Posterior cingulate gyrus (tissue), 11 donors: ENCODE measurements at regions not wholly inside any gene's neighbourhood (a gene's known extent, or its start where the extent isn't known, plus 50 kb on each side); places are given as distances from the start of the nearest gene placed in this dataset.

ENCODE experiments used
- DNase-seq, 10 donors: peaks; one replicate each; pipeline versions ENCODE4 v3.0.0 to v3.0.0-alpha.2; 2020 to 2021; ENCODE audit warnings: mixed read lengths in 3 of 10
- intact Hi-C: fragments of 100-400 bp; cut with DNase I; formaldehyde crosslinking; loops from one replicate; pipeline ENCODE4 v1.15.1; 2023

DNA sequence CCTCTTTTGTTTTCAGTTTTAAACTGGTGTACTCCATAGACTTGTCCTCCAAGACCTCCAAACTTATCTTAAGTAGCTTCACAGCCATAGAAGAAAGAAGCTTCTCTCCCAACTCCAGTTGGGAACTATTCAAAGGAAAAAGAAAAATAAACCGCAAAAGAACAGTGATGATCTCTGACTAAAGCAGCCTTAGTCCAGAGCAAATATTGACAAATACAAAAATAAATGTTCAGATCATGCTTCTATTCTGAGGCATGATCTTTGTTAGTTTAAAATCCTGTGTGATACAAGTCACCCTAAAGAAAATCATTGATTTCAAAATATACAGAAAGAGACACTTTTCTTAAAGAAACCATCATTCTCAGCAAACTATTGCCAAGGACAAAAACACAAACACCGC is 373.0 kb upstream of the SMIM30 start:
- intact Hi-C loops, result no loop called here
- DNase-seq, result no peak

GRCh38 chr7:113487925-113488731 is 369.8 kb upstream of the SMIM30 start:
- intact Hi-C loops, result no loop called here
- DNase-seq, result peak in 3 of 10 donors; percentile 54 to 69 (median 66)

- no peak for DNase-seq
- intact Hi-C loops, result no loop called here
Observed at GRCh38 chr7:113486548-113486947, 368.2 kb upstream of the SMIM30 start.

- intact Hi-C loops, result no loop called here
- no peak for DNase-seq
Observed at GRCh38 chr7:113483657-113484056, 365.3 kb upstream of the SMIM30 start.

GRCh38 chr7:113480537-113480936 is 362.2 kb upstream of the SMIM30 start:
- intact Hi-C loops, result no loop called here

DNA sequence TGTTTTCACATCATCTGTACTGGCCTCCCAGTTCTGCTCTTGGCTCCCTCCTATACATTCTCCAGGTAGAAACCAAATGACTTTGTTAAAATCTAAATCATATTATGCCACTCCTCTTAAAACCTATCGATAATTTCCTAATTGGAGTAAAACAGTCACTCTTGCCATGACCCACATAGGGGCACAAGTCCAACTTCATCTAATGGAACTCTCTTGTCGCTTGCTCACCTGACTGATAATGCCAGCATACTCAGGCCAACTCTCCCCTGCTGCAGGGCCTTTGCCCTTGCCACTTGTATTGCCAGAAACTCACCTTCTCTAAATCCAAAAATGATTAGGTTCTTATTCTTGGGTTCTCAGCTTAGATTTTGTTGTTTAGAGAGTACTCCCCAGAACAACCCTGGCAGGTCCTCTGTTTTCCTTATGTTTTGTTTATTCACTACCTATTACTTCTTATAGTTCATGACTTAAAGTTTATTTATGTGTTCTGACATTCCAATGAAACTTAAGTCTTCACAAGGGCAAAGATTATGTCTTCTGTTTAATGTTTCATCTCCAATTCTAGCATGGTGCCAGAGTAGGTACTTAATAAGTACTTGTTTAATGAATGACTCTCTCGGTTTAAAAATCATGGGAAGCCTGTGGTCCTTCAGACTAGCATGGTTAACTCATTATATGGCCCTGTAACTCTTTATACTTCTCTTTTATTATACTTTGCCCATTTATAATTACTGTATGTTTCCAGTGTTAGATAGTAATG is 345.9 kb upstream of the SMIM30 start:
- DNase-seq, result no peak
- intact Hi-C loops, result no loop called here

More at GRCh38 chr7:113480537-113480936, 362.2 kb upstream of the SMIM30 start:
- DNase-seq, result no peak

DNA sequence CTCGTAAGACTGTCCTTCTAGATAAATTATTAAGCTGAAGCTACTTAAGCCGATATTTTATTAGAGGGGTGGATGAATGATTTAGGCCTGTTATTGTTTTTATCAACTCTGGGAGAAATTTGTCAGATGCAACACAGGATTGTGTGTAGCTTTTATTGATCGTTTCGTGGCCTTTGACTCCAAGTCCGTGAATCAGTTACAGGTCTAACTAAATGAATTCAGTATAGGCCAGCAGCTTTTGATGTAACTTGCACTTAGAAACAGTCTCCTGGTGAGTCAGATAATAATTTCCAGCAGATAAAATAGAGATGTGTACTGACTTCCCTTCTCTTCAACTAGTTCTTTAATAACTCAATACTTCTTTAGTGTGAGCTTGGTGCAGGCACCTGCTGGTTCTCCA is 341.7 kb upstream of the SMIM30 start:
- no peak for DNase-seq
- intact Hi-C loops, result no loop called here

DNA sequence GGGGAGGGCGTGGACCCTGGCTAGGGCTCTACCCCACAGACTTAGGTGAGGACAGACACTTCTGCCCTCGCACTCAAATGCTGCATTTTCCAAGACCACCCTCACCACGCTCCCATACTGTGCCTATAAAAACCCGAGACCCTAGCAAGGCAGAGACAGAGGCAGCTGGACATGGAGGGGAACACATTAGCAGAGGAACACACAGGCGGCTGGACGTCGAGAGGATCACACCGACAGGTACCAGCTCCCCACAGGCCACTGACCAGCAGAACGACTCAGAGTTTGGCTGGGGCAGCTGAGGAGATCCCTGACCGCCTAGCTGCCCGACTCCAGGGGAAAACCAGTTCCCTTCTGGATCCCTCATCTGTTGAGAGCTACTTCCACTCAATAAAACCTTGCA is 338.2 kb upstream of the SMIM30 start:
- DNase-seq, result peak in 2 of 10 donors; percentile 41 to 59
- intact Hi-C loops, result no loop called here

DNA sequence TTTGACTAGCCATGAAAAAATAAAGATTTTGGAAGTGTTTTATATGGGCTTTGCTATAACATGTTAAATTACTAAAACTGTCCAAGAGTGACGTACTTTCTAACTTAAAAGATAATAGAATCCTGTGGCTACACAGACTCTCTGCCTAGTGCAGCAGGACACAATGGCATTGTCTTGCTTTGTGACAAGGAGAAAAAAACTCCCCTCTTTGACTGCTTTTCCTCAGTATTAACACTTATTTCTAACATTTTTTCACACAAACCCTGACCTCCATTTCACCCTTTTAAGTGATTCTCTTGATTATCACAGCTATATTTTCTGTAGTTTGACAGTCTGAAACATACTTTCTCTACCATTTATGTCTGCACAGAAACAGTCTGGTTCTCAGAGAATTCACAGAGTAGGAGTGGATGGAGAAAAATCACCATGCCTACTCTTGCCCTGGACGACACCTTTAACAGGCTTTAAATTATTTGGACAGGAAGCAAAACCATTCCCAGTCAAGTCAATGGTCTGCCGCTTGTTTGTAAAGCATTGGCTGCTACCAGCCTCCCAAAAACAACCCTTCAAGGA is 336.3 kb upstream of the SMIM30 start:
- DNase-seq, result no peak
- intact Hi-C loops, result no loop called here

GRCh38 chr7:113452245-113452644 is 333.9 kb upstream of the SMIM30 start:
- no peak for DNase-seq
- intact Hi-C loops, result no loop called here

GRCh38 chr7:113446791-113447190 is 328.4 kb upstream of the SMIM30 start:
- no peak for DNase-seq
- intact Hi-C loops, result no loop called here

DNA sequence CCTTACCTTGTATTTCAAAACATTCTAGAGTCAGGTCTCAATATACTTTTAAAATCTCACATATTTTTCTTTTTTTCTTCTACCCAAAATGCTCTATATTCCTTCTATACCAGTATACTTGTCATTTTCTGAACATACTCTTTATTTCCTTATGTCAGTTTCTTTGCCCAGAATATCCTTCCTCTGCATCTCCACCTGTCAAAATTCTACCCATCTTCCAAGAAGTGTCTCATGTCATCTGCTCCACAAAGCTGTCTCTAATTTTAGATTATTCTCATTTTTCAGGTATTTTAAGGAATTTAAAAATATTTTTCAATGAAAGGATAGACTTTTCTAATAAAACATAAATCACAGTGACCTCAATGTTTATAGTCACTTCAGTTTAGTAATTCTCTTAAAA is 328.0 kb upstream of the SMIM30 start:
- intact Hi-C loops, result no loop called here
- no peak for DNase-seq

GRCh38 chr7:113444261-113444660 is 325.9 kb upstream of the SMIM30 start:
- intact Hi-C loops, result no loop called here
- DNase-seq, result no peak

DNA sequence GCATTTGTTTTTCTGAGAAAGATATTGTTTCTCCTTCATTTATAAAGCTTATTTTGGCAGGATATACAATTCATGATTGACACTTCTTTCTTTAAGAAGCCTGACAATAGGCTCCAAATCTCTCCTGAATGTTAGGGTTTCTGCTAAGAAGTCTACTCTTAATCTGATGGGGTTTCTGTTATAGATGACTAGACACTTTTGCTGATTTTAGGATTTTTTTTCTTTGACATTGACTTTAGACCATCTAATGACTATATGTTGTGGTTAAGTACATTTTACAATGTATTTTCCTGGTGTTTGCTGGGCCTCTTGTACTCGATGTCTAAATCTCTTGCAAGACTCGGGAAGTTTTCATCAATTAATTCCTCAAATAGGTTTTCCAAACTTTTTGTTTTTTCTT is 321.8 kb upstream of the SMIM30 start:
- DNase-seq, result no peak
- intact Hi-C loops, result no loop called here

DNA sequence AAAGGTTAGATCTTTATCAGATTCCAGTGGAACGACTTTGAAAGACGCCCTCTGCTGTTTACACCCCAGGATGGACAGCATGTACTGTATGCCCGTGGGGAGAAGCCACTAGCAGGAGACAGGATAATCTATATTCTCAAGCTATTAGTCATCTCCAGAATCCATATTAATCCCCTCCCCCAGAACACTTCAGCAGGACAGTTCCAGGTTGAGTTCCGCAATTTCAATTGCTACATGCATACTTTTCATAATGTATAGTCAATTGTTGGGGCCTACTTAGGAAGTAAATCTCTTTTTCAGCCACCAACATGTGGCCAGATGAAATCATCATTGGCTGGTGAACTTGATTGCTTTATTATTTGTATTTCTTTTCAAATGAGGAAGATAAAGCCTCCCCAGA is 313.1 kb upstream of the SMIM30 start:
- intact Hi-C loops, result no loop called here
- DNase-seq, result no peak

DNA sequence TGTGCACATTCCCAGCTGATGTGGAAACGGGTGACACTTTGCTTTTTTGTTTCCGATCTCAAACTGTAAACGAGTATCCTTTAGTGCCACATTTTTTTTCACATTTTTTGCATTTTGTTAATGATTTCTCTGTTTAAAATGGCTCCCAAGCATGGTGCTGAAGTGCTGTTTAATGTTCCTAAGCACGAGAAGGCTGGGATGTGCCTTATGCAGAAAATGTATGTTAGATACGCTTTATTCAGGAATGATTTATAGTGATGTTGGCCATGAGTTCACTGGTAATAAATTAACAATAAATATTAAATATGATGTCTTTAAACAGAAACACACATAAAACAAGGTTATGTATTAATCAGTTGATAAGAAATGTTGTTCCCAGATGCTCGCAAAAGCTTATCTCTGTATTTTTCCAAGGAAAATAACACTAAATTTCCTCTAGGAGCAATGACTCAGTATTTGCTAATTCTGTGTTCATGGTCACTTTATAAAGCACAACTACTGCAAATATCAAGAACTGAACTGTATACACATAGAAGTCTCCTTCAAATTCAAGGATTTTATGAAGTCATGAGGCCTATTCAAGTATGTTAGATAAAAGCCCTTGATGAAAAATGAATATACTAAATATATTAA is 305.9 kb upstream of the SMIM30 start:
- intact Hi-C loops, result loop anchor here (5.0 kb wide), 1 partner anchor 417 kb away; no protein-coding TSS in a partner anchor
- no peak for DNase-seq

- peak; percentile 22 to 92 (median 70) for DNase-seq
- intact Hi-C loops, result loop anchor here (1.0 to 5.0 kb wide), 2 partner anchors 415 to 872 kb away; no protein-coding TSS in a partner anchor
Observed at GRCh38 chr7:113421696-113422330, 303.5 kb upstream of the SMIM30 start.

- DNase-seq, result no peak
- intact Hi-C loops, result no loop called here
Observed at GRCh38 chr7:113414401-113415035, 296.2 kb upstream of the SMIM30 start.

GRCh38 chr7:113412410-113412809 is 294.1 kb upstream of the SMIM30 start:
- intact Hi-C loops, result no loop called here
- no peak for DNase-seq

DNA sequence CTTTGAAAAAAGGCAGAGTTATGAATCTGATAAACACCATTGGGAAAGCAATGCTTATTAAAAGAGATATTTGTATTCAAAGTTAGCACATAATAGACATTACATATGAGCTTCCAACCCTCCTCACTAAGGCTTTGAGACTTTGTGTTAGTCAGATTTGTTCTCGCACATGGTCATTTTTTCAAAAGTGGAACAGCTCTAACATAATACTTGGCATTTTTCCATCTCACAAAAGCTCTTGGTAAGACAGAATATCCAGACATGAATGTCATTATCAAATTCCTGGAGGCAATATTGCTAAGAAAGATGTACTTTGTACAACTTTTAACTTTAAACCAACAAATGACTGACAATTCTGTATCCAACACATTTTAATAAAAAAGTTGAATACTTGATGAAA is 292.4 kb upstream of the SMIM30 start:
- intact Hi-C loops, result no loop called here
- DNase-seq, result no peak
